Activated CD8-positive, alpha-beta memory T cell treated with anti-CD3 and anti-CD28 coated beads for 4 hours (primary cell): ENCODE measurements at regions not wholly inside any gene's neighbourhood (a gene's known extent, or its start where the extent isn't known, plus 50 kb on each side); places are given as distances from the start of the nearest gene placed in this dataset.
"Not testable (repeated sequence)": the region's sequence is repeated elsewhere in the genome, so short reads cannot be mapped to it uniquely, and the experiment has no call there.

Source experiments
- DNase-seq, 2 donors: peaks; one replicate each; pipeline ENCODE4 v3.0.0-alpha.2; 2020; ENCODE audit warnings: low read depth in 2 of 2

DNA sequence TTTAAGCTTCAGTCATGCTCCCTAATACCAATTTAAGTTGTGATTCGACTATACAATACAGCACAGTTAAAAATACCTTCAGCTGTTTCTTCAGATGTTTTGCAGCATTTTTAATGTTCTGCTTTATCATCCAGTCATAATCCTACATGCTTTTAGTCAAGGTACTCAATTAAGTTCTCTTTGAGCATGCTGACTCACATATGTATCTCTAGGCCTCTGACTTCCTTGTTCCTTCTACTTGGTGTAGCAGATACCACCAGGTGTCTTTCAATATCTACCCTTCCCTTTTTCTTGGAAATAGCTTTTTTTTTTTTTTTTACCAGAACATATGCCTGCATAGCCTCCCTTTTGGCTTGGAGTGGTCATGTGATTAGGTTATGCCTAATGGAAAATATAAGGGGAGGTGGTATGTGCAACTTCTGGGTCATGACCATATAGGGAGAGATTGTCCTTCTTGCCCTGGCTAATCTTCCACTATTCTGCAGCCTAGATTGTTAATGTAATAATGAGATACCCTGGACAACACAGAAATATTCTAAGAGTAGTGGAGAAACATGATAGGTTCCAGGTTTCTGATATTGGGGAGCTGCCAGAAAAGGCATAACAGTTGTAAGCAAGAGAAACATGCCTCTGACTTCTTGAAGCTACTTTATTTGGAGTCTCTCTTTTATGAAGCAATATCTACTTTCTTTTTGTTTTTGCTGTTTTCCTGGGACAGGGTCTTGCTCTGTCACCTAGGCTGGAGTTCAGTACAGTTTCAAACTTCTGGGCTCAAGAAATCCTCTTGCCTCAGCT lies 737.2 kb upstream of the SLIT2 start:
- DNase-seq, result no peak

- no peak for DNase-seq
These were observed 739.6 kb upstream of the SLIT2 start for GRCh38 chr4:19512086-19512485.

- no peak for DNase-seq
These were observed 740.7 kb upstream of the SLIT2 start for GRCh38 chr4:19510993-19511392.

GRCh38 chr4:19508442-19508841 lies 743.3 kb upstream of the SLIT2 start:
- no peak for DNase-seq

- DNase-seq, result no peak
These were observed 754.0 kb upstream of the SLIT2 start for GRCh38 chr4:19497705-19498104.

DNA sequence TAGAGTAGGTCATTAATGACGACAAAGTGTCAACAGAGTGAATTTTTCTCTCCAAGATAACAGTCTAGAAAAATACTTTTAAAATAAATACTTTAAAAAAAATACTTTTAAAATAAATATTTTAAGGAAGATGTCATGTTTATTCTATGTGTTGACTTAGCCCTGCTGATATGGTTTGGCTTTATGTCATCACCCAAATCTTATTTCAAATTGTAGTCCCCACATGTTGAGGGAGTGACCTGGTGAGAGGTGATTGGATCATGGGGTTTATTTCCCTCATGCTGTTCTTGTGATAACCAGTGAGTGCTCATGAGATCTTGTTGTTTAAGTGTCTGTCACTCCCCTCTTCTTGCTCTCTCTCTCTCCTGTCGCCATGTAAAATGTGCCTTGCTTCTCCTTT lies 754.9 kb upstream of the SLIT2 start:
- DNase-seq, result no peak

- DNase-seq, result no peak
These were observed 756.7 kb upstream of the SLIT2 start for GRCh38 chr4:19494961-19495360.

- no peak for DNase-seq
These were observed 759.1 kb upstream of the SLIT2 start for GRCh38 chr4:19492606-19493005.

GRCh38 chr4:19486400-19486799 lies 765.3 kb upstream of the SLIT2 start:
- no peak for DNase-seq

- DNase-seq, result no peak
These were observed 772.9 kb upstream of the SLIT2 start for GRCh38 chr4:19478791-19479190.

DNA sequence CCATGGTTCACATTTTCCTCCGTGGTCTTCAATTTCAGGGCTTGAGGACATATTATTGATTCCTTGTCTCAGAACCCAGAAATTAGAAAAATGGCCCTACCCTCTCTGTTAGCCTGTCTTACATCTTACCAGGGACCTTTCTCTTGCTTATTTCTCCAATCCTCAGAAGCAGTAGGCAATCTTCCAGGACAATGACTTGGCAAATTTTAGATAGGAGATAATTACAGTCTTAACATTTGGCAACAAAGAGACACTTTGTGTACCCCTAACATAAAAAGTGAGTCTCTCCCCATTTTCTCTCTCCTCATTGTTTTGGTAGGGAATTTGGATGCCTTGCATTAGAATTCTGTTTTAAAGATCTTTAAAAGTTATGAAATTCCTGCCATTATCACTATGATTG lies 778.1 kb upstream of the SLIT2 start:
- DNase-seq, result no peak

- no peak for DNase-seq
These were observed 779.0 kb upstream of the SLIT2 start for GRCh38 chr4:19472666-19473065.

DNA sequence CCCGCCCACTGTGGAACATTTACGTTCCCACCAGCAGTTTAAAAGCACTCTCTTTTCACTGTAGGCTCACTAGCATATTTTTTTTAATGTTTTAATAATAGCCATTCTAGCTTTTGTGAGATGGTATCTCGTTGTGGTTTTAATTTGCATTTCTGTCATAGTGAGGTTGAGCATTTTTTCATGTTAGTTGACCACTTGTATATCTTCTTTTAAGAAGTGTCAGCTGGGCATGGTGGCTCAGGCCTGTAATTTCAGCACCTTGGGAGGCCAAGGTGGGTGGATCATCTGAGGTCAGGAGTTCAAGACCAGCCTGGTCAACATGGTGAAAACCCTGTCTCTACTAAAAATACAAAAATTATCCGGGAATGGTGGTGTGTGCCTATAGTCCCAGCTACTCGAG lies 781.7 kb upstream of the SLIT2 start:
- DNase-seq, result not testable (repeated sequence)

GRCh38 chr4:19462117-19462516 lies 789.6 kb upstream of the SLIT2 start:
- DNase-seq, result no peak

DNA sequence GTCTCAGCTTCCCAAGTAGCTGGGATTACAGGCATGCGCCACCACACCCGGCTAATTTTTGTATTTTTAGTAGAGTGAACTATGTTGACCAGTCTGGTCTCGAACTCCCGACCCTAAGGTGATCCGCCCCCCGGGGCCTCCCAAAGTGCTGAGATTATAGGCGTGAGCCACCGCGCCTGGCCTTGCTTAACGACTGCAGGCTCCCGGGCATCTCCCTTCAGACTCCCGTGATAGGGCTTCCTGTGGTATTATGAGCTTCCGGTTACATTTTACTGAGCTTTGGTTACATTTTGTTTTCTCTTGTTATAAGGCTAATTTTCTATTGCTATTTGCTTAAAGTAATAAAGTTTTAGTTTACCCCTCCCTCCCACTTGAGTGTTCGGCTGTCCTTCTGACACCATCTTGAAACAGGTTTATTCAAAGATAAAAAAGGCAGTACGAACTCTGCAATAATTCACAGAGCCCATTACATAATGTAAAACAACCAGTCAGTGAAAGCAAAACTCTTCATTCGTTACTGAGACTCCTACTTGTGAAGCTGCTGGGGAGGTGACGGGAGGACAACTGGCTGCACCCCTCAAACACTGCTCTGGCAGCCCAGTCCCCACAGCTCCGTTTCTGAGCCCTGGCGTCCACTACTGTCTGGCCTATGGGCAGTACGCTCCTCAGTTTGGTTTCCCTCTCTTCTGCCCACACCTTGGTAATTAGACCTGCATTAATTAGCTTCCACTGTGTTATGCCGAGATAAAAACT lies 795.7 kb upstream of the SLIT2 start:
- no peak for DNase-seq

- no peak for DNase-seq
These were observed 796.5 kb upstream of the SLIT2 start for GRCh38 chr4:19455196-19455595.

DNA sequence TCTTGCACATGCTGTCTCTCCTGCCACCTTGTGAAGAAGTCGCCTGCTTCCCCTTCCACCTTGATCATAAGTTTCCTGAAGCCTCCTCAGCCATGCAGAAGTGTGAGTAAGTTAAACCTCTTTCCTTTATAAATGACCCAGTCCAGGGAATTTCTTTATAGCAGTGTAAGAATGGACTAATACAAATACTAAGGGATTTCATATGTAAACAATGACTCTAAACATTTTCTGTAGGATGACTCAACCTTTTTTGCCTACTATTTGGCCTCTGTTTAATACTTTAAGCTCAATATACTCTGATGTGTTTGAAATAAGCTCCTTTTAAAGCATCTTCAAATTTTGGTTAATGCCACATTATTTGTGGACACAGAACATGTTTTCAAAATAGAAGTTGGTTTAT lies 813.5 kb upstream of the SLIT2 start:
- no peak for DNase-seq

DNA sequence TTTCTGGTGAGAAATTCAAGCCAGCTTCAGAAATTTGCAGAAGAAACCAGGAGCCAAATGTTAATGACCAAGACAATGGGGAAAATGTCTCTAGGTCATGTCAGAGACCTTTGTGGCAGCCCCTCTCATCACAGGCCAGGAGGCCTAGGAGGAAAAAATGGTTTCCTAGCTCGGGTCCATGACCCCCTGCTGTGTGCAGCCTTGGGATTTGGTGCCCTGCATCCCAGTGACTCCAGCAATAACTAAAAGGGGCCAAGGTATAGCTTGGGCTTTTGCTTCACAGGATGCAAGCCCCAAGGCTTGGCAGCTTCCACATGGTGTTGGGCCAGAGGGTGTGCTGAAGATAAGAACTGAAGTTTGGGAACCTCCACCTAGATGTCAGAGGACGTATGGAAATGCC lies 814.7 kb upstream of the SLIT2 start:
- DNase-seq, result no peak

DNA sequence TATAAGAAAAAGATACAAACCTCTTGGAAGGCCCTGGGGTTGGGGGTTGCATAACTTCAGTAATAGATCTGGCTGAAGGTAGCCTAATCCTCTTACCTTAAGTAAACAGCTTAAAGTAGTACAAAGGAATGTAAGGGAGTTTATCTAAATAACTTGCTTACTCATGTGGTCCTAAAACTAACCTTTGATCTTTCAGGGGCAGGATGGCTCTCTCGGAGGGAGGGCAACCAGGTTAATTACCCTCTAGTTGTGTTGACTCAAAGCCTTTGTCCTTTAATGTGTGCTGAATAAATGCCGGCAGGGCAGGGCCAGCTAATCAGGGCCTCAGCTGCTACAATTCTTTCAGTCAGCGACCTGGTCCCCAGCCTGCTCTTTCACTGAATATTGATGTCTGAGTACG lies 822.0 kb upstream of the SLIT2 start:
- DNase-seq, result no peak

DNA sequence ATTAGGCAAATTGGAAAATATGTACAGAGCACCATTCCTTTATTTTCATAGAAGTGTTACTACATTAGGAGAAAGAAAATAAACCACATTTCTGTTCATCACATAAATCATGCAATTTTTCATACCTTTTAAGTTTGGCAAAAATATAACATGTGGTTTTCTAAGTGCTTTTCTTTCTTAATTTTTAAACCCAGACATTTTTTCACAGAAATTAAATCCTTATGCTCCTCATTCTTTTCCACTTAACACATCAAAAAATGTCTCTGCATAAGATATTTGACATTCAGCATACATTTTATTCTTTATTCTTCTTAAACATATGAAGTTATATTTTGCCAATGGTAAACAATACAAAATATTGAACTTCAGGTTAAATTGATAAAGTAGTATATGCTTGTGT lies 826.6 kb upstream of the SLIT2 start:
- no peak for DNase-seq

- DNase-seq, result no peak
These were observed 834.4 kb upstream of the SLIT2 start for GRCh38 chr4:19417256-19417655.

GRCh38 chr4:19416146-19416545 lies 835.6 kb upstream of the SLIT2 start:
- DNase-seq, result no peak

DNA sequence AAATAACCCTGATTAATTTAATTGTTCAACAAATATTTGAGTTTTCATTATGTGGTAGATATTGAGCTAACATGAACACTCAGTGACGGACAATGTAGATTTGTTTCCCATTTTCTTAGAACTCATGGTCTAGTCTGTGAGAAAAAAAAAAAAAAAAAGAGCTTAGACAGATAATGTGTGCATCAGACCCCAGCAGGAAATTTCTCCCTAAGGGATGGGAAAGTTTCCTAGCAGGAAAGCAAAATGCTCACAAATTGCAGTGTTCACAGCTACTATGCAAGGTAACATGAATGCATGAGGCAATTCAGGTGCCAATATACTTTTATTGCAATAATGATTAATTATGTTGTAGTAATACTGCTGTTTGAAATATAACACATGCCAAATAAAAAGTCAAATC lies 843.2 kb upstream of the SLIT2 start:
- DNase-seq, result no peak
